Right renal pelvis (tissue), 4 donors: ENCODE measurements at regions not wholly inside any gene's neighbourhood (a gene's known extent, or its start where the extent isn't known, plus 50 kb on each side); places are given as distances from the start of the nearest gene placed in this dataset.
"Not testable (repeated sequence)": the region's sequence is repeated elsewhere in the genome, so short reads cannot be mapped to it uniquely, and the experiment has no call there.

ENCODE experiments used
- DNase-seq, 4 donors: peaks; one replicate each; pipeline ENCODE4 v3.0.0-alpha.2; 2013; ENCODE audit warnings: low read depth in 4 of 4, low spot score in 3 of 4, missing footprints in 1 of 4

- DNase-seq: not testable (repeated sequence)
These were observed 295.4 kb downstream of the RPIA start for GRCh38 chr2:88986721-88987330.

- DNase-seq: not testable (repeated sequence)
These were observed 297.1 kb downstream of the RPIA start for GRCh38 chr2:88988617-88989016.

GRCh38 chr2:88992819-88993218, 301.3 kb downstream of the RPIA start:
- not testable (repeated sequence) for DNase-seq

GRCh38 chr2:88994856-88995255, 303.4 kb downstream of the RPIA start:
- DNase-seq: not testable (repeated sequence)

GRCh38 chr2:88996588-88996987, 305.1 kb downstream of the RPIA start:
- not testable (repeated sequence) for DNase-seq

GRCh38 chr2:88999365-88999764, 307.9 kb downstream of the RPIA start:
- DNase-seq: no peak

GRCh38 chr2:89000235-89000634, 308.8 kb downstream of the RPIA start:
- DNase-seq: no peak

- not testable (repeated sequence) for DNase-seq
These were observed 312.8 kb downstream of the RPIA start for GRCh38 chr2:89004238-89004637.

GRCh38 chr2:89020566-89020965, 329.1 kb downstream of the RPIA start:
- not testable (repeated sequence) for DNase-seq

- not testable (repeated sequence) for DNase-seq
These were observed 334.8 kb downstream of the RPIA start for GRCh38 chr2:89026296-89026695.

GRCh38 chr2:89027115-89027514, 335.6 kb downstream of the RPIA start:
- DNase-seq: not testable (repeated sequence)

GRCh38 chr2:89027536-89027935, 336.1 kb downstream of the RPIA start:
- DNase-seq: not testable (repeated sequence)

GRCh38 chr2:89029257-89029656, 337.8 kb downstream of the RPIA start:
- DNase-seq: not testable (repeated sequence)

- DNase-seq: not testable (repeated sequence)
These were observed 356.9 kb downstream of the RPIA start for GRCh38 chr2:89048138-89049066.

GRCh38 chr2:89058616-89059015, 367.1 kb downstream of the RPIA start:
- DNase-seq: not testable (repeated sequence)

- not testable (repeated sequence) for DNase-seq
These were observed 369.7 kb downstream of the RPIA start for GRCh38 chr2:89061174-89061573.

GRCh38 chr2:89076771-89077170, 385.3 kb downstream of the RPIA start:
- DNase-seq: not testable (repeated sequence)

GRCh38 chr2:89092911-89093310, 401.4 kb downstream of the RPIA start:
- not testable (repeated sequence) for DNase-seq

GRCh38 chr2:89095060-89095459, 403.6 kb downstream of the RPIA start:
- not testable (repeated sequence) for DNase-seq

- not testable (repeated sequence) for DNase-seq
These were observed 411.1 kb downstream of the RPIA start for GRCh38 chr2:89102587-89102986.

GRCh38 chr2:89106369-89107019, 415.0 kb downstream of the RPIA start:
- not testable (repeated sequence) for DNase-seq
